ENCODE measurements at regions not wholly inside any gene's neighbourhood (a gene's known extent, or its start where the extent isn't known, plus 50 kb on each side); places are given as distances from the start of the nearest gene placed in this dataset.

DNA sequence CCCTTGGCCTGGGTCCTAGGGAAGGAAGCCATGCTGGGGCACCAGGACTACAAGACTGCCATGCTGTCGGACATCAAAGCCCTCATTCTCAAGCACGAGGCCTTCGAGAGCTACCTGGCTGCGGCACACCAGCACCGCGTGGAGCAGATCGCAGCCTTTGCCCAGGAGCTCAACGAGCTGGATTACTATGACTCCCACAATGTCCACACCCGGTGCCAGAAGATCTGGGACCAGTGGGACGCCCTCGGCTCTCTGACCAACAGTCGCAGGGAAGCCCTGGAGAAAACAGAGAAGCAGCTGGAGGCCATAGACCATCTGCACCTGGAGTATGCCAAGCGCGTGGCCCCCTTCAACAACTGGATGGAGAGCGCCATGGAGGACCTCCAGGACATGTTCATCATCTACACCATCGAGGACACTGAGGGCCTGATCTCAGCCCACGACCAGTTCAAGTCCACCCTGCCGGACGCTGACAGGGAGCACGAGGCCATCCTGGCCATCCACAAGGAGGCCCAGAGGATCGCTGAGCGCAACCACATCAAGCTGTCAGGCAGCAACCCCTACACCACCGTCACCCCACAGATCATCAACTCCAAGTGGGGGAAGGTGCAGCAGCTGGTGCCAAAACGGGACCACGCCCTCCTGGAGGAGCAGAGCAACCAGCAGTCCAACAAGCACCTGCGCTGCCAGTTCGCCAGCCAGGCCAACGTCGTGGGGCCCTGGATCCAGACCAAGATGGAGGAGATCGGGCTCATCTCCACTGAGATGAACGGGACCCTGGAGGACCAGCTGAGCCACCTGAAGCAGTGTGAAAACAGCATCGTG is 487.0 kb downstream of the TRAM1L1 start:
- DNase-seq (ENCODE audit: low read depth): no peak
- TF ChIP-seq, protein P1, sequence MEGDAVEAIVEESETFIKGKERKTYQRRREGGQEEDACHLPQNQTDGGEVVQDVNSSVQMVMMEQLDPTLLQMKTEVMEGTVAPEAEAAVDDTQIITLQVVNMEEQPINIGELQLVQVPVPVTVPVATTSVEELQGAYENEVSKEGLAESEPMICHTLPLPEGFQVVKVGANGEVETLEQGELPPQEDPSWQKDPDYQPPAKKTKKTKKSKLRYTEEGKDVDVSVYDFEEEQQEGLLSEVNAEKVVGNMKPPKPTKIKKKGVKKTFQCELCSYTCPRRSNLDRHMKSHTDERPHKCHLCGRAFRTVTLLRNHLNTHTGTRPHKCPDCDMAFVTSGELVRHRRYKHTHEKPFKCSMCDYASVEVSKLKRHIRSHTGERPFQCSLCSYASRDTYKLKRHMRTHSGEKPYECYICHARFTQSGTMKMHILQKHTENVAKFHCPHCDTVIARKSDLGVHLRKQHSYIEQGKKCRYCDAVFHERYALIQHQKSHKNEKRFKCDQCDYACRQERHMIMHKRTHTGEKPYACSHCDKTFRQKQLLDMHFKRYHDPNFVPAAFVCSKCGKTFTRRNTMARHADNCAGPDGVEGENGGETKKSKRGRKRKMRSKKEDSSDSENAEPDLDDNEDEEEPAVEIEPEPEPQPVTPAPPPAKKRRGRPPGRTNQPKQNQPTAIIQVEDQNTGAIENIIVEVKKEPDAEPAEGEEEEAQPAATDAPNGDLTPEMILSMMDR (IDR thresholded peaks at IDR 0.05; ENCODE audit: insufficient read depth, low read length): no peak
- H3K4me3 ChIP-seq (ENCODE audit: low read depth, low read length): no peak overlapping the region

DNA sequence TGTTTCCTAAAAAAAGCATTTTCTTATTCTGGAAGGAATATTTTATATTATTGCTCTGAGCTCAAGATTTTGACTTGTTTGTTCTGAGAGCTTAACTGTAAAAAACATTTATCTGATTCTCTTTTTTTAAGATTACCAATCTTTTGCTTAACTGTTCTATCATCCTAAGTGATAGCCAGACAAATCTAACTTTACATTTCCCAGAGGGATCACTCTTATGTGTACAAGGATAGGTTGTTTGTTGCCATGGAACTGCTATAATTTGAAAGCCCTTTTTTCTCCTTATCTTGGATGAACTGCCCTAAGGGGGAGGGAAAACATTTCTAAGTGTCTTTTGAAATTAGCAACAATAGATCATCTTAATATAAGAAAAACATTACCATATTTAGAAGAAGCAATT is 494.7 kb downstream of the TRAM1L1 start:
- TF ChIP-seq, protein P1 (IDR thresholded peaks at IDR 0.05; ENCODE audit: insufficient read depth, low read length): no peak
- DNase-seq (ENCODE audit: low read depth): no peak
- H3K4me3 ChIP-seq (ENCODE audit: low read depth, low read length): no peak overlapping the region

DNA sequence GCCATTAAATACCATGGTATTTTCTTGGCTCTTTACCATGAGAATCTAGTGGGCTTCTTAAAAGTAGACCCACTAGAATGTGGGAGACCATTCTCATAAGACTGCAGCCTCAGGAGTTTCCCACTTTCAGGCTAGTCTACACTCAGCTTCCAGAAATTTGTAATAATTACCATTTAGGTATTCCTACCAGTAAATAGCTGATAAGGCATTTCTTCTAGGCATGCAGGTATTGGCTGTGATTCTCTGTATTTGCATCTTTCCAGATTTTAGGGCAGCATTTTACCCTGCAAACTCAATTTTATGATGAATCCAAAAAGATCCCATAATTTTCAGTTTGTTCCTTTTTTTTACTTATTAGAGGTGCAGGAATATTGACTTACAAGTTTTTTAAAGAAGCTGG is 496.6 kb downstream of the TRAM1L1 start:
- no peak overlapping the region for H3K4me3 ChIP-seq (ENCODE audit: low read depth, low read length)
- TF ChIP-seq, protein P1 (IDR thresholded peaks at IDR 0.05; ENCODE audit: insufficient read depth, low read length): no peak
- no peak for DNase-seq (ENCODE audit: low read depth)

DNA sequence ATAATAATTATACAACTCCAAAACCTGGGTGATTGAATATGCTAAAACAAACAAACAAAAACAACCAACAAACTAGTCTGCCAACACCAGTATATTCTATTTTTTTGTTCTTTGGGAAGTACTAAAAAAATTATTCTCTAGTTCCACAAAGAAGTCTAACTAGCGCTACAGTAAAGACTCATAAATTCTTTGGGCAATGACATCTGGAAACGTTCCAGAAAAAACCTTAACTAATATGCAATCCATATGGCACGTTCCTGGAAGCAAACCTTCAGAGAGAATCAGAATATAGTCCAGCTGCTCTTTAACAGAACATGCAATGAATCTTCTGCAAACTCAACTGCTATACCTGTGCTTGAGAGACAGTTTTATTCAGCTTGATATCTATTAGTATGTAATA is 500.1 kb downstream of the TRAM1L1 start:
- no peak for DNase-seq (ENCODE audit: low read depth)
- TF ChIP-seq, protein P1 (IDR thresholded peaks at IDR 0.05; ENCODE audit: insufficient read depth, low read length): no peak
- H3K4me3 ChIP-seq (ENCODE audit: low read depth, low read length): no peak overlapping the region

DNA sequence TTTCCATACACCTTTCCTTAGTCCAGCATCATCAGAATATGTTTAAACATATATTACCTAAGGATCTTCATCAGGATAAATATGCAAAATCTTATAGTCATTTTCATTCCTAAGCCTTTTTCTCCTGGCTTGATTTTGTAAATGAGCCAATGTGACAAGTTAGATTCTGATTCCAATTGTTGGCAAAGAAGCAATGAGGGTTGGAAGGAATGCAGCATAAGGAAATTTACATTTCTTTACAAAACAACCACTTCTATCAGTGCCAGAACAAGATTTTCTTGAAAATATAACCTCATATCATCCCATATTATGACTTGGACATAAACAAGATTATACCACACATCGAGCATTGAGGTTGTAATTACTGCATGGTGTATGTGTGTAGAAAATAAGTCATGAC is 508.1 kb downstream of the TRAM1L1 start:
- TF ChIP-seq, protein P1 (IDR thresholded peaks at IDR 0.05; ENCODE audit: insufficient read depth, low read length): no peak
- no peak overlapping the region for H3K4me3 ChIP-seq (ENCODE audit: low read depth, low read length)
- DNase-seq (ENCODE audit: low read depth): no peak

DNA sequence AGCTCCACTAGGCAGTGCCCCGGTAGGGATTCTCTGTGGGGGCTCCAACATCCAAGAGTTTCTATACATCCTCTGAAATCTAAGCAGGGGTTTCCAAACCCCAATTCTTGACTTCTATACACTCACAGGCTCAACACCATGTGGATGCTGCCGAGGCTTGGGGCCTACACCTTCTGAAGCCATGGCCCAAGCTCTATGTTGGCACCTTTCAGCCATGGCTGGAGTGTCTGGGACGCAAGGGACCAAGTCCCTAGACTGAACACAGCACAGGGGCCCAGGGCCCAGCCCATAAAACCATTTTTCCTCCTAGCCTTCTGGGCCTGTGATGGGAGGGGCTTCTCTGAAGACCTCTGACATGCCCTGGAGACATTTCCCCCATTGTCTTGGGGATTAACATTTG is 511.8 kb downstream of the TRAM1L1 start:
- DNase-seq (ENCODE audit: low read depth): no peak
- no peak overlapping the region for H3K4me3 ChIP-seq (ENCODE audit: low read depth, low read length)
- TF ChIP-seq, protein P1 (IDR thresholded peaks at IDR 0.05; ENCODE audit: insufficient read depth, low read length): no peak

DNA sequence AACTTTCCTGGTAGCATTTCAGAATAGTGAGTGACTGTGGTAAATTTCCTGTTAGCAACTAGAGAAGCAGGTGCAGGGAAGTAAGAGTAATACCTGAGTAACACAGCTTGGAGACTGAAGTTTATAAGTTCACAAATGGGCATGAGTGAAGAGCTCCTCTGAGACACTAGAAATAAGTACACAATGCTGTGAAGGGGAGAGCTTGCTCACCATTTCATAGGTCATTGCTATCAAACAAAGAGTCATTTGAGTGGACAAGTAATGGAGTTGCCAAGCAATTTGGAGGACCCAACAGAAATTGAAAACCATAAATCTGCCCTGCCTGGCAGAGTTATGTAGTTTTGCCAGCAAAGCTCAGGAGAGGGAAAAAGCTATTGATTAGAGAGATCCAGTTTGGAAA is 523.6 kb downstream of the TRAM1L1 start:
- no peak for DNase-seq (ENCODE audit: low read depth)
- TF ChIP-seq, protein P1 (IDR thresholded peaks at IDR 0.05; ENCODE audit: insufficient read depth, low read length): no peak
- no peak overlapping the region for H3K4me3 ChIP-seq (ENCODE audit: low read depth, low read length)

Data from fibroblast of the aortic adventitia (primary cell).